ENCODE measurements at regions not wholly inside any gene's neighbourhood (a gene's known extent, or its start where the extent isn't known, plus 50 kb on each side); places are given as distances from the start of the nearest gene placed in this dataset.
"Not testable (repeated sequence)": the region's sequence is repeated elsewhere in the genome, so short reads cannot be mapped to it uniquely, and the experiment has no call there.

GRCh38 chr7:97234494-97234893 is 117.0 kb downstream of the SDHAF3 start:
- H3K4me3 ChIP-seq (ENCODE audit: low read length) = not testable (repeated sequence)

GRCh38 chr7:97246317-97246716 is 128.8 kb downstream of the SDHAF3 start:
- no peak for TF ChIP-seq CTCF (IDR thresholded peaks at IDR 0.05; ENCODE audit: insufficient read depth, low read depth, low read length, missing control alignments)
- no peak for DNase-seq (ENCODE audit: low read depth)
- H3K4me3 ChIP-seq (ENCODE audit: low read length) = no peak overlapping the region

More at GRCh38 chr7:97234494-97234893, 117.0 kb downstream of the SDHAF3 start:
- DNase-seq (ENCODE audit: low read depth) = not testable (repeated sequence)

GRCh38 chr7:97258187-97258586 is 140.7 kb downstream of the SDHAF3 start:
- DNase-seq (ENCODE audit: low read depth); H3K4me3 ChIP-seq (ENCODE audit: low read length): not testable (repeated sequence)

GRCh38 chr7:97269741-97270140 is 152.2 kb downstream of the SDHAF3 start:
- TF ChIP-seq CTCF (IDR thresholded peaks at IDR 0.05; ENCODE audit: insufficient read depth, low read depth, low read length, missing control alignments) = no peak
- DNase-seq (ENCODE audit: low read depth) = no peak
- no peak overlapping the region for H3K4me3 ChIP-seq (ENCODE audit: low read length)

GRCh38 chr7:97270280-97270679 is 152.8 kb downstream of the SDHAF3 start:
- no peak for DNase-seq (ENCODE audit: low read depth)

GRCh38 chr7:97271619-97272018 is 154.1 kb downstream of the SDHAF3 start:
- H3K4me3 ChIP-seq (ENCODE audit: low read length) = no peak overlapping the region
- no peak for DNase-seq (ENCODE audit: low read depth)
- TF ChIP-seq CTCF (IDR thresholded peaks at IDR 0.05; ENCODE audit: insufficient read depth, low read depth, low read length, missing control alignments) = no peak

More at GRCh38 chr7:97270280-97270679, 152.8 kb downstream of the SDHAF3 start:
- H3K4me3 ChIP-seq (ENCODE audit: low read length) = no peak overlapping the region
- no peak for TF ChIP-seq CTCF (IDR thresholded peaks at IDR 0.05; ENCODE audit: insufficient read depth, low read depth, low read length, missing control alignments)

- DNase-seq (ENCODE audit: low read depth) = no peak
- H3K4me3 ChIP-seq (ENCODE audit: low read length) = no peak overlapping the region
- no peak for TF ChIP-seq CTCF (IDR thresholded peaks at IDR 0.05; ENCODE audit: insufficient read depth, low read depth, low read length, missing control alignments)
Observed at GRCh38 chr7:97272237-97272975, 154.9 kb downstream of the SDHAF3 start.

GRCh38 chr7:97275475-97275874 is 158.0 kb downstream of the SDHAF3 start:
- DNase-seq (ENCODE audit: low read depth) = no peak
- TF ChIP-seq CTCF (IDR thresholded peaks at IDR 0.05; ENCODE audit: insufficient read depth, low read depth, low read length, missing control alignments) = no peak

More at GRCh38 chr7:97275475-97275874, 158.0 kb downstream of the SDHAF3 start:
- H3K4me3 ChIP-seq (ENCODE audit: low read length) = no peak overlapping the region
